ELF-1 (cell line): ENCODE measurements at regions not wholly inside any gene's neighbourhood (a gene's known extent, or its start where the extent isn't known, plus 50 kb on each side); places are given as distances from the start of the nearest gene placed in this dataset.

Experiments used
- DNase-seq: peaks from one replicate; pipeline ENCODE4 v3.0.0-alpha.2; 2016; ENCODE audit warnings: low read depth, low spot score

- no peak for DNase-seq
These were observed 66.9 kb upstream of the C15orf39 start for GRCh38 chr15:75134748-75135147.

GRCh38 chr15:75136118-75136517, 65.6 kb upstream of the C15orf39 start:
- DNase-seq, result no peak

- DNase-seq, result no peak
These were observed 64.9 kb upstream of the C15orf39 start for GRCh38 chr15:75136758-75137157.

- DNase-seq, result peak; percentile 93
These were observed 63.4 kb upstream of the C15orf39 start for GRCh38 chr15:75138016-75138999.

GRCh38 chr15:75140080-75140879, 61.4 kb upstream of the C15orf39 start:
- peak; percentile 89 for DNase-seq

GRCh38 chr15:75142499-75142898, 59.2 kb upstream of the C15orf39 start:
- no peak for DNase-seq

GRCh38 chr15:75143738-75144334, 57.8 kb upstream of the C15orf39 start:
- no peak for DNase-seq

GRCh38 chr15:75145027-75145841, 56.4 kb upstream of the C15orf39 start:
- no peak for DNase-seq

GRCh38 chr15:75148280-75148679, 53.4 kb upstream of the C15orf39 start:
- no peak for DNase-seq

- no peak for DNase-seq
These were observed 51.6 kb upstream of the C15orf39 start for GRCh38 chr15:75149867-75150709.

GRCh38 chr15:75151214-75152128, 50.2 kb upstream of the C15orf39 start:
- no peak for DNase-seq
